CD14-positive monocyte (primary cell): ENCODE measurements at regions not wholly inside any gene's neighbourhood (a gene's known extent, or its start where the extent isn't known, plus 50 kb on each side); places are given as distances from the start of the nearest gene placed in this dataset.

Source experiments
- DNase-seq, 3 donors: peaks; one replicate each; pipeline ENCODE4 v3.0.0-alpha.2; 2011 to 2022
- H2AFZ ChIP-seq: 2 replicates; pipeline ENCODE4 v1.6.0; 2012; ENCODE audit warnings: mild to moderate bottlenecking, low read depth, low read length, inconsistent platforms; ENCODE audit not compliant: insufficient read depth, poor library complexity, severe bottlenecking
- H3K27ac ChIP-seq, 2 donors: 1 replicate in 1 of 2; 2 replicates in 1 of 2; pipeline ENCODE4 v1.5.1; 2012 to 2013; ENCODE audit warnings: low read length in 2 of 2, control low read depth in 1 of 2, inconsistent platforms in 1 of 2, low read depth in 1 of 2, mild to moderate bottlenecking in 1 of 2
- H3K27me3 ChIP-seq, 2 donors: one replicate each; pipeline versions ENCODE4 v1.6.0 to v1.6.1; 2011 to 2013; ENCODE audit warnings: low read length in 2 of 2; ENCODE audit not compliant: control insufficient read depth in 2 of 2, insufficient read depth in 2 of 2
- H3K36me3 ChIP-seq, 2 donors: replicated peaks in 1 of 2; 1 replicate in 1 of 2; 2 replicates in 1 of 2; pipeline versions ENCODE4 v1.5.1 to v1.6.1; 2012 to 2013; ENCODE audit warnings: low read length in 2 of 2, control low read depth in 1 of 2, inconsistent platforms in 1 of 2, mild to moderate bottlenecking in 1 of 2; ENCODE audit not compliant: insufficient read depth in 2 of 2, control insufficient read depth in 1 of 2
- H3K4me1 ChIP-seq, 2 donors: 1 replicate in 1 of 2; 2 replicates in 1 of 2; pipeline versions ENCODE4 v1.5.1 to v1.6.1; 2012 to 2013; ENCODE audit warnings: low read length in 2 of 2, control low read depth in 1 of 2, inconsistent platforms in 1 of 2, mild to moderate bottlenecking in 1 of 2, moderate library complexity in 1 of 2; ENCODE audit not compliant: insufficient read depth in 2 of 2, control insufficient read depth in 1 of 2
- H3K4me2 ChIP-seq: replicated peaks from 2 replicates; pipeline ENCODE3; 2012; ENCODE audit warnings: low read length, moderate library complexity, mild to moderate bottlenecking; ENCODE audit not compliant: poor library complexity, severe bottlenecking; ENCODE audit errors: extremely low read depth
- H3K4me3 ChIP-seq, 3 experiments: fragments of 200-600 bp in 1 of 3; sonication (generic) in 1 of 3; replicated peaks in 1 of 3; 1 replicate in 2 of 3; 2 replicates in 1 of 3; pipeline ENCODE4 v1.5.1; 2011 to 2013; ENCODE audit warnings: low read length in 3 of 3, mild to moderate bottlenecking in 3 of 3, control low read depth in 2 of 3, low read depth in 2 of 3, inconsistent platforms in 1 of 3, moderate library complexity in 1 of 3
- H3K79me2 ChIP-seq: 2 replicates; pipeline ENCODE4 v1.6.0; 2012; ENCODE audit warnings: mild to moderate bottlenecking, control low read depth, inconsistent platforms, low read length, moderate library complexity; ENCODE audit not compliant: insufficient read depth
- H3K9ac ChIP-seq: 2 replicates; pipeline ENCODE4 v1.6.0; 2017; ENCODE audit warnings: low read length, mild to moderate bottlenecking; ENCODE audit not compliant: insufficient read depth, poor library complexity, severe bottlenecking
- H3K9me3 ChIP-seq, 2 donors: replicated peaks in 1 of 2; 1 replicate in 1 of 2; 2 replicates in 1 of 2; pipeline versions ENCODE4 v1.5.1 to v1.6.1; 2012 to 2013; ENCODE audit warnings: low read length in 2 of 2, control low read depth in 1 of 2; ENCODE audit not compliant: control insufficient read depth in 1 of 2, insufficient read depth in 1 of 2
- H4K20me1 ChIP-seq: 2 replicates; pipeline ENCODE4 v1.6.0; 2012; ENCODE audit warnings: mild to moderate bottlenecking, low read length, control low read depth, moderate library complexity; ENCODE audit not compliant: insufficient read depth
- H3K27ac Mint-ChIP-seq, 7 donors: one replicate each; pipeline ENCODE4 v1.8.0; 2020; ENCODE audit warnings: mild to moderate bottlenecking in 7 of 7, mixed read lengths in 7 of 7, moderate library complexity in 6 of 7, inconsistent platforms in 2 of 7
- H3K27me3 Mint-ChIP-seq, 3 donors: one replicate each; pipeline ENCODE4 v1.8.0; 2021 to 2022; ENCODE audit warnings: low read depth in 3 of 3, mild to moderate bottlenecking in 3 of 3, mixed read lengths in 3 of 3, moderate library complexity in 3 of 3, inconsistent platforms in 1 of 3
- H3K36me3 Mint-ChIP-seq, 2 donors: one replicate each; pipeline ENCODE4 v1.8.0; 2020; ENCODE audit warnings: mixed read lengths in 2 of 2, inconsistent platforms in 1 of 2, mild to moderate bottlenecking in 1 of 2
- H3K4me1 Mint-ChIP-seq: one replicate; pipeline ENCODE4 v1.8.0; 2020; ENCODE audit warnings: mild to moderate bottlenecking, mixed read lengths
- H3K4me3 Mint-ChIP-seq, 2 donors: one replicate each; pipeline ENCODE4 v1.8.0; 2020; ENCODE audit warnings: mild to moderate bottlenecking in 2 of 2, mixed read lengths in 2 of 2, moderate library complexity in 1 of 2
- H3K9me3 Mint-ChIP-seq, 7 donors: one replicate each; pipeline ENCODE4 v1.8.0; 2020 to 2022; ENCODE audit warnings: mixed read lengths in 7 of 7, mild to moderate bottlenecking in 6 of 7, moderate library complexity in 6 of 7, inconsistent platforms in 2 of 7
- CTCF ChIP-seq: fragments of 200-600 bp; IDR thresholded peaks from one replicate; pipeline ENCODE4 v1.8.0; 2022; ENCODE audit warnings: antibody characterized with exemption, mild to moderate bottlenecking
- WGBS: methylation state at CpG from one replicate; pipeline ENCODE4 v1.1.5; 2013; ENCODE audit warnings: missing lambda C conversion rate; ENCODE audit not compliant: insufficient coverage; 5-methylcytosine and 5-hydroxymethylcytosine counted together
- intact Hi-C, 2 donors: fragments of 100-400 bp; cut with micrococcal nuclease; formaldehyde crosslinking; loops; one replicate each; pipeline versions ENCODE4 v1.15.0 to v1.15.1; 2023

- Histone ChIP-seq H3K27me3 (no peaks in the 10 kb centered on the region), H3K27ac (no peak overlapping the region), H3K79me2 (no peaks in the 10 kb centered on the region), H3K9me3 (no peaks in the 10 kb centered on the region), H3K4me3 (no peak overlapping the region), H3K4me1 (no peaks in the 10 kb centered on the region), H3K4me2 (no peak overlapping the region), H3K36me3 (no peaks in the 10 kb centered on the region), H2AFZ (no peak overlapping the region), H3K9ac (no peak overlapping the region), H4K20me1 (no peaks in the 10 kb centered on the region)
- H3K36me3 Mint-ChIP-seq, result no peaks in the 10 kb centered on the region
- intact Hi-C loops, result no loop called here
- no peak for TF ChIP-seq CTCF
- peaks cover 0 to 5% (median 0%) of the 10 kb centered on the region in 7 donors for H3K9me3 Mint-ChIP-seq
- no peaks in the 10 kb centered on the region for H3K4me1 Mint-ChIP-seq
- no peak overlapping the region for H3K27ac Mint-ChIP-seq
- no peak overlapping the region for H3K4me3 Mint-ChIP-seq
- no peak for DNase-seq
- peaks cover 0 to 17% (median 6%) of the 10 kb centered on the region in 3 donors for H3K27me3 Mint-ChIP-seq
- no CpG with 5 or more reads among the region's 5 CpGs for WGBS
These were observed 85.6 kb upstream of the SRSF6 start for GRCh38 chr20:43372051-43372450.

- Histone ChIP-seq H3K4me2 (no peak overlapping the region), H3K4me1 (no peaks in the 10 kb centered on the region), H3K9ac (no peak overlapping the region), H3K36me3 (no peaks in the 10 kb centered on the region), H3K79me2 (no peaks in the 10 kb centered on the region), H3K4me3 (no peak overlapping the region), H3K27ac (no peak overlapping the region), H3K9me3 (no peaks in the 10 kb centered on the region), H2AFZ (no peak overlapping the region), H4K20me1 (no peaks in the 10 kb centered on the region), H3K27me3 (peaks cover 0 to 5% of the 10 kb centered on the region in 2 donors)
- intact Hi-C loops, result no loop called here
- no peak for TF ChIP-seq CTCF
- H3K27me3 Mint-ChIP-seq, result peaks cover 3 to 14% (median 13%) of the 10 kb centered on the region in 3 donors
- H3K36me3 Mint-ChIP-seq, result no peaks in the 10 kb centered on the region
- H3K9me3 Mint-ChIP-seq, result peaks cover 0 to 2% (median 0%) of the 10 kb centered on the region in 7 donors
- DNase-seq, result no peak
- no peak overlapping the region for H3K27ac Mint-ChIP-seq
- peak overlapping the region in 1 of 2 donors; percentile 12 for H3K4me3 Mint-ChIP-seq
- WGBS, result 33% methylated on average over 7 of the region's 10 CpGs
- H3K4me1 Mint-ChIP-seq, result no peaks in the 10 kb centered on the region
These were observed 92.0 kb upstream of the SRSF6 start for GRCh38 chr20:43365691-43366090.
